ENCODE measurements at regions not wholly inside any gene's neighbourhood (a gene's known extent, or its start where the extent isn't known, plus 50 kb on each side); places are given as distances from the start of the nearest gene placed in this dataset.
A peak's percentile ranks its signal among the peaks of the same experiment; 100 is the strongest.

DNA sequence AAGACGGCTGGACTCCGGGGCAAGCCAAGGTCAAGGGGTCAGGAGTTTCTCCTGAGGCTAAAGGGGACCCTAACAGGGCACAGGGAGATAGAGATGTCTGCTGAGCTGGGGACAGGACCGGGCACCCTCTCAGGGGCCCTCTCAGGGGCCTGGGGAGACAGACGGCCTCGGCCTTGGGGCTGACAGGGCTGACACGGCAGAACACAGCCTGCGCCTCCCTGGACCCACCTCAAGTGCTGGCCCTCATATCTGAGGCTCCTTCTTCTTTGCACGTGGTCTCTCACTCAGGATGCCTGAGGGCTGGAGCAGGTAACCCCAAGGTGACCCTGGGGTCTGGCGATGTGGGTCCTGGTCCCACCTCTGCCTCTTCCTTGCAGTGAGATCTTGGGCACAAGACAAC is 186.9 kb upstream of the TNRC6C start:
- Histone ChIP-seq H3K27me3 (no peaks in the 10 kb centered on the region), H3K36me3 (no peaks in the 10 kb centered on the region), H3K9me3 (no peaks in the 10 kb centered on the region), H3K27ac (no peak overlapping the region), H3K4me3 (no peak overlapping the region), H3K4me1 (peaks cover 0 to 14% (median 8%) of the 10 kb centered on the region in 12 donors)
- ATAC-seq (no peak), DNase-seq (no peak)
- 90 to 98% (median 92%) methylated on average over 5 to 9 of the region's 9 CpGs for WGBS, 4 donors
- TF ChIP-seq POLR2A (IDR thresholded peaks at IDR 0.05) = no peak
- intact Hi-C loops (cut with DNase I) = loop anchor here in 8 of 10 donors (5.0 to 10.0 kb wide), 8 partner anchors 53 to 241 kb away; partner anchors contain the start of gene TNRC6C (in 3 of the 8)

DNA sequence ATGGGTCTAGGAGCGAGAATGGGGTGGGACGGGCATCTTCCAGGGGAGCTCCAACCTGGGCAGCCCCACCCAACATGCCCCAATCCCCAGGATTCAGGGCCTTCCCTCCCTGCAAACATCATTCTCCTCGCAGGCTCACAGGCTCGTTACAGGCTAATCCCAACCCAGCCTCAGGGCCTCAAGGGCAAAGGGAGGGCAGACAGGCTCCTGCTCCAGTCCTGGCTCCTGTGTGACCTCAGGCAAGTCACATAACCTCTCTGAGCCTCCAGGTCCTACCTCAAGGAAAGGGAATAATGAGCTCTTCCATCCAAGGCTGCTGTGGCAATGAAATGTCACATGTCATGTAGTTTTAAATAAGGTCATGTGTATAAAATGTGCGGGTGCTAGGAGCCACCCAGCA is 186.5 kb upstream of the TNRC6C start:
- Histone ChIP-seq H3K36me3 (no peaks in the 10 kb centered on the region), H3K27me3 (no peaks in the 10 kb centered on the region), H3K9me3 (no peaks in the 10 kb centered on the region), H3K27ac (no peak overlapping the region), H3K4me3 (no peak overlapping the region), H3K4me1 (peaks cover 0 to 14% (median 8%) of the 10 kb centered on the region in 12 donors)
- intact Hi-C loops (cut with DNase I) = loop anchor here (1.0 to 10.0 kb wide), 13 partner anchors 53 to 243 kb away; partner anchors contain the start of gene TNRC6C (in 5 of the 10)
- 79 to 94% (median 90%) methylated on average over 5 of the region's 5 CpGs for WGBS, 4 donors
- ATAC-seq = no peak
- TF ChIP-seq POLR2A (IDR thresholded peaks at IDR 0.05) = no peak
- TF ChIP-seq, protein P1, sequence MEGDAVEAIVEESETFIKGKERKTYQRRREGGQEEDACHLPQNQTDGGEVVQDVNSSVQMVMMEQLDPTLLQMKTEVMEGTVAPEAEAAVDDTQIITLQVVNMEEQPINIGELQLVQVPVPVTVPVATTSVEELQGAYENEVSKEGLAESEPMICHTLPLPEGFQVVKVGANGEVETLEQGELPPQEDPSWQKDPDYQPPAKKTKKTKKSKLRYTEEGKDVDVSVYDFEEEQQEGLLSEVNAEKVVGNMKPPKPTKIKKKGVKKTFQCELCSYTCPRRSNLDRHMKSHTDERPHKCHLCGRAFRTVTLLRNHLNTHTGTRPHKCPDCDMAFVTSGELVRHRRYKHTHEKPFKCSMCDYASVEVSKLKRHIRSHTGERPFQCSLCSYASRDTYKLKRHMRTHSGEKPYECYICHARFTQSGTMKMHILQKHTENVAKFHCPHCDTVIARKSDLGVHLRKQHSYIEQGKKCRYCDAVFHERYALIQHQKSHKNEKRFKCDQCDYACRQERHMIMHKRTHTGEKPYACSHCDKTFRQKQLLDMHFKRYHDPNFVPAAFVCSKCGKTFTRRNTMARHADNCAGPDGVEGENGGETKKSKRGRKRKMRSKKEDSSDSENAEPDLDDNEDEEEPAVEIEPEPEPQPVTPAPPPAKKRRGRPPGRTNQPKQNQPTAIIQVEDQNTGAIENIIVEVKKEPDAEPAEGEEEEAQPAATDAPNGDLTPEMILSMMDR (IDR thresholded peaks at IDR 0.05) = no peak
- DNase-seq = no peak

DNA sequence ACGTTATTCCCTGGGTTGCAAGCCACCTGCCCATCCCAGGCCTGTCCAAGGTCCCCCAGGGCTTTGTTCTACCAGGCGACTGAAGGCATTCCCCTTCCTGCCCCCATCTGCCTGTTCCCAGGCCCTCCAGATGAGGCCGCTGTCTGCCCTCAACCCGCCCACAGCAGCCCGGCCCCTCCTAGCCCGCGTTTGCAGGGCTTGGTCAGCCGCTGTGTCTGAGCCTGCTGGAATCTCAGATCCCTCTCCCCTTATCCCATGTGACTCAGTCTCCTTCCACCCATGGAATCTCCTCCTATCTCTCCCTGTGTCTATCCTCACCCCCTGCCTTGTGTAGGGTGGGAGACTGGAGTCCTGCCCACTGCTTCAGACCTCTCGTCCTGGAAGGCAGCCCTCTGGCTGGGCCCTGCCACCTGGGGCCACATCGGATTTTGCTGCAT is 186.0 kb upstream of the TNRC6C start:
- peak; percentile 80 to 93 (median 86) for ATAC-seq
- DNase-seq = peak; percentile 74 to 87 (median 81)
- Histone ChIP-seq H3K4me1 (peaks cover 0 to 14% (median 8%) of the 10 kb centered on the region in 12 donors), H3K36me3 (no peaks in the 10 kb centered on the region), H3K4me3 (no peak overlapping the region), H3K27me3 (no peaks in the 10 kb centered on the region), H3K27ac (peak overlapping the region in 3 of 12 donors; percentile 3 to 51 (median 4)), H3K9me3 (no peaks in the 10 kb centered on the region)
- WGBS, 4 donors = 29 to 40% (median 32%) methylated on average over 9 to 10 of the region's 10 CpGs
- no peak for TF ChIP-seq POLR2A (IDR thresholded peaks at IDR 0.05)
- TF ChIP-seq, protein P1 (IDR thresholded peaks at IDR 0.05) = peak; percentile 67 to 84 (median 76)
- intact Hi-C loops (cut with DNase I) = loop anchor here (1.0 to 10.0 kb wide), 13 partner anchors 52 to 242 kb away; partner anchors contain the start of gene TNRC6C (in 5 of the 10)

DNA sequence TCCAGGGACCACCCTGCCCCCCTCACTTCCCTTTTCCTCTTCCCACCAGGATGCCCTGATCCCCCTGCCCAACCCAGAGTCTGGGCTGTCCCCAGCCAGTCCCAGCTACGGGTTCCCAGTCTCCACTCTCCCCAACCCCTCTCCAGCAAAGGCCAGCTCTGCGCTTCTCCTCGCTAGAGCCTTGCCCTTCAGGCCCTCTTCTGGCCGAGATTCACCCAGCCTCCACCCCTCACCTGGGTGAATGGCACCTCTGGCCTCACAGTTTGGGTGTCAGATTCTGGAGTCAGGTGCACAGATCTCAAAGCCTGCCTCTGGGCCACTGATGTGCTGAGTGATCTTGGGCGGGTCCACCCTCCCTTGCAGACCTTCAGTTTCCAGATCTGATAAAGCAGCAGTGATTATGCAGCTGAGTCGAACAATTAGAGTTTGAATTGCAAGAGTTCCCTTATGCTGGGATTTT is 185.6 kb upstream of the TNRC6C start:
- Histone ChIP-seq H3K4me3 (no peak overlapping the region), H3K27ac (peak overlapping the region in 3 of 12 donors; percentile 3 to 51 (median 4)), H3K9me3 (no peaks in the 10 kb centered on the region), H3K4me1 (peaks cover 0 to 18% (median 8%) of the 10 kb centered on the region in 12 donors), H3K27me3 (no peaks in the 10 kb centered on the region), H3K36me3 (no peaks in the 10 kb centered on the region)
- 55 to 73% (median 65%) methylated on average over 6 of the region's 6 CpGs for WGBS, 4 donors
- ATAC-seq (peak; percentile 8 to 33 (median 16)), DNase-seq (no peak)
- no peak for TF ChIP-seq POLR2A (IDR thresholded peaks at IDR 0.05)
- TF ChIP-seq, protein P1 (IDR thresholded peaks at IDR 0.05) = no peak
- intact Hi-C loops (cut with DNase I) = loop anchor here (1.0 to 10.0 kb wide), 13 partner anchors 52 to 242 kb away; partner anchors contain the start of gene TNRC6C (in 5 of the 10)
